GM19328 (cell line): ENCODE measurements at regions not wholly inside any gene's neighbourhood (a gene's known extent, or its start where the extent isn't known, plus 50 kb on each side); places are given as distances from the start of the nearest gene placed in this dataset.
"Not testable (repeated sequence)": the region's sequence is repeated elsewhere in the genome, so short reads cannot be mapped to it uniquely, and the experiment has no call there.

ENCODE experiments used
- ATAC-seq: cut with Tn5 transposase; IDR thresholded peaks from one replicate; pipeline ENCODE4 v1.9.1; 2021; ENCODE audit warnings: mild to moderate bottlenecking, moderate library complexity; ENCODE audit not compliant: unreplicated experiment

- ATAC-seq, result no peak
These were observed 256.5 kb upstream of the AGTR1 start for GRCh38 chr3:148441191-148441590.

- ATAC-seq, result no peak
These were observed 246.9 kb upstream of the AGTR1 start for GRCh38 chr3:148450819-148451218.

- no peak for ATAC-seq
These were observed 245.7 kb upstream of the AGTR1 start for GRCh38 chr3:148451969-148452368.

- no peak for ATAC-seq
These were observed 243.9 kb upstream of the AGTR1 start for GRCh38 chr3:148453781-148454191.

GRCh38 chr3:148455098-148455497 lies 242.6 kb upstream of the AGTR1 start:
- ATAC-seq, result no peak

- ATAC-seq, result no peak
These were observed 239.8 kb upstream of the AGTR1 start for GRCh38 chr3:148457886-148458285.

- ATAC-seq, result no peak
These were observed 237.7 kb upstream of the AGTR1 start for GRCh38 chr3:148459931-148460513.

GRCh38 chr3:148460686-148461085 lies 237.0 kb upstream of the AGTR1 start:
- no peak for ATAC-seq

GRCh38 chr3:148464246-148464645 lies 233.5 kb upstream of the AGTR1 start:
- no peak for ATAC-seq

- ATAC-seq, result no peak
These were observed 231.6 kb upstream of the AGTR1 start for GRCh38 chr3:148466143-148466542.

- ATAC-seq, result no peak
These were observed 230.5 kb upstream of the AGTR1 start for GRCh38 chr3:148466980-148467740.

GRCh38 chr3:148477375-148477774 lies 220.3 kb upstream of the AGTR1 start:
- no peak for ATAC-seq

- ATAC-seq, result no peak
These were observed 204.1 kb upstream of the AGTR1 start for GRCh38 chr3:148493631-148494030.

GRCh38 chr3:148494451-148494850 lies 203.3 kb upstream of the AGTR1 start:
- no peak for ATAC-seq

- ATAC-seq, result no peak
These were observed 196.8 kb upstream of the AGTR1 start for GRCh38 chr3:148500881-148501280.

GRCh38 chr3:148510116-148510515 lies 187.6 kb upstream of the AGTR1 start:
- ATAC-seq, result no peak

GRCh38 chr3:148510561-148510960 lies 187.1 kb upstream of the AGTR1 start:
- no peak for ATAC-seq

GRCh38 chr3:148512648-148513047 lies 185.1 kb upstream of the AGTR1 start:
- ATAC-seq, result no peak

GRCh38 chr3:148513096-148513543 lies 184.6 kb upstream of the AGTR1 start:
- no peak for ATAC-seq

GRCh38 chr3:148518520-148518919 lies 179.2 kb upstream of the AGTR1 start:
- ATAC-seq, result no peak

- not testable (repeated sequence) for ATAC-seq
These were observed 172.1 kb upstream of the AGTR1 start for GRCh38 chr3:148525621-148526020.

GRCh38 chr3:148528024-148528423 lies 169.7 kb upstream of the AGTR1 start:
- ATAC-seq, result no peak

- ATAC-seq, result no peak
These were observed 165.9 kb upstream of the AGTR1 start for GRCh38 chr3:148531836-148532235.
